NCI-H187 (cell line): ENCODE measurements at regions not wholly inside any gene's neighbourhood (a gene's known extent, or its start where the extent isn't known, plus 50 kb on each side); places are given as distances from the start of the nearest gene placed in this dataset.
"Not testable (repeated sequence)": the region's sequence is repeated elsewhere in the genome, so short reads cannot be mapped to it uniquely, and the experiment has no call there.

Source experiments
- DNase-seq, 2 experiments: peaks; one replicate each; lab custom pipeline; 2025; lab: John Stamatoyannopoulos, UW

DNA sequence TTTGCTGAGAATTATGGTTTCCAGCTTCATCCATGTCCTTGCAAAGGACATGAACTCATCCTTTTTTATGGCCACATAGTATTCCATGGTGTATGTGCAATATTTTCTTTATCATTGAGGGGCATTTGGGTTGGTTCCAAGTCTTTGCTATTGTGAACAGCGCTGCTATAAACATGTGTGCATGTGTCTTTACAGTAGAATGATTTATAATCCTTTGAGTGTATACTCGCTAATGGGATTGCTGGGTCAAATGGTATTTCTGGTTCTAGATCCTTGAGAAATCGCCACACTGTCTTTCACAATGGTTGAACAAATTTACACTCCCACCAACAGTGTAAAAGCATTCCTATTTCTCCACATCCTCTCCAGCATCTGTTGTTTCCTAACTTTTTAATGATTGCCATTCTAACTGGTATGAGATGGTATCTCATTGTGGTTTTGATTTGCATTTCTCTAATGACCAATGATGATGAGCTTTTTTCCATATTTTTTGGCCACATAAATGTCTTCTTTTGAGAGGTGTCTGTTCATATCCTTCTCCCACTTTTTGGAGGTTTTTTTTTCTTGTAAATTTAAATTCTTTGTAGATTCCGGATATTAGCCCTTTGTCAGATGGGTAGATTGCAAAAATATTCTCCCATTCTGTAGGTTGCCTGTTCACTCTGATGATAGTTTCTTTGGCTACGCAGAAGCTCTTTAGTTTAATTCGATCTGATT, 180.1 kb downstream of the PLPPR4 start:
- DNase-seq = not testable (repeated sequence)

DNA sequence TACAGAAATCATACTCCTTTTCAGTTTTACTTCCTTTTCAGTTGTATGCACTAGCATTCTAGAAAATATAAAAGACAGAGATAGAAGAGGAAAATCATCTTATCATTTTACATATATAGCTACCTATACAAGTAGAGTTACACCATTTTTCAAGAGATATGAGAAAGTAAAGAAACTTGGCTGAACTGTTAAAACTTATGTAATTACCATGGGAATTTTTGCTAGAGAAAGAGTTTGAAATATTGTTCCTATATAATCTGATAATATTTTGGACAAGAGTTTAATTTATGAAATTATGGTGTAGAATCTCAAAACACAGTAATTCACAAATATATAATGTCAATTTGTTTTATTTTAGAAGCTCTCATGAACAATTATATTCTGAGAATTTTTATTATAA, 180.8 kb downstream of the PLPPR4 start:
- no peak for DNase-seq

DNA sequence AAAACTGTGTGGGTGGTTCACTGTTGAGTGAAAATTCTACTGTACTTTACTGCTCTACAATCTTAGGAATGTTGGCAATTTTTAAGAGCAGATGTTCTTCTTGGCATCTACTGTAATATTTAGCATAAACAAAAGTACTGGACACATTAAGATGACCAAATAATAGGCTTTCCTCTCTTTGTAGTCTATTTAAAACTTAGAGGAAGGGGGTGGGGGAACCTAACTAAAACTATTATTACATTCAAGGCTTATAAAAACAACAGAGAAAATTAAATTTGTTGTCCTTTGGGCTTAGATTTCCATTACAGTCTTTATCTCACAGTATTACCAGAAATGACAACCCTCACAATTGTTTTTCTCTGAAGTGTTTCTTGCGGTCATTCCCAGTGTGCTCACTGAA, 181.2 kb downstream of the PLPPR4 start:
- no peak for DNase-seq

DNA sequence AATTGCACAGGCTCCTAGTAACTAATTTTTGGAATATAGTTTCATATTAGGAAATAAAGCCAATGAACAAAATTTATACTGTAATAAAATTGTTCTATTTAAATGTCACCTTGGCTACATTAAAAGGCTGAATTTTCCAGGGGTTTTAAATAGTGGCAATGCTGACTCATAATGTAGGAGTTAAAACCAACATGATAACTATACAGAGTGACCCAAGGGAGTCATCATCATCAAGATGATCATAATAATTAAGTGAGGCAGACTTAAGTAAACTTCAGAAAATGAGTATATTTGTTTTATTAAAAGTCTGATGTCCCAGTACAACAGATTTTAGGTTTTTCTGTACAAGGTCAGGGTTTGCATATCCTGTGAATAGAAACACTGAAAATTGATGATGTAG, 183.4 kb downstream of the PLPPR4 start:
- no peak for DNase-seq

DNA sequence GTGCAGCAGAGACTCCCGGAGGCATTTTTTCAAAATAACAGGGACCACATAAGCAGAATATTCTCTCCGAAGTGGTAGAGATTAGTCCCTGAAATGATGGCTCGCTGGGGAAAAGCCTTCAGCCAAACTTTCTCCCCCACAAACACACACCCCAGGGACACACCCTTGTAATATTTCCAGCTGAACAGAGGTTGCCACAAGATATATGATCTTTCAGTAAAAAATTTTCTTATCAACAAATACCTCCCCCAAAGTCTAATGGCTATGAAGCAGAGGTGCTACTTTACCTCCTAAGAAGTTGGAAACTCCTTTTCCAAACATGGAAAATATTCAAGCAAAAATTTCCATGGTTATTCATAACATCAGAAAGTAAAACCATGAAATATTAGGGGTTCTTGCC, 190.2 kb upstream of the PALMD start:
- DNase-seq = no peak

DNA sequence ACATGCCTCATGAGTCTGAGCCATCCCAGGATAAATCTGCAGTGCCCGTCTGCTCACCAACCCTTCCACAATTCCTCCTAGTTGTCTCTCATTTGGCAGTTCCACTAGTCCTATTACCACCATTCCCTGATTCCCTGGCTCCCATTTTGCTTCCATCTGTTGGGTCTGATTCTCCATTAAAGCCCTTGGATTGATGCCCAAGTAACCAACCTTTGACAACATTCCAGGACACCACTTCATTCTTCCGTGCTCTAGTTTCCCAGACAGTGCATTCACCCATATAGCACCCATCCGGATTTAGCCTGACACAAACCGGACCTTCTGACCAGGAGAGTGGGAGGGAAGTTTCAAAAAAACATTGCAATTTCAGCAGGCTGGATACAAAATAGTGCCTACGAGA, 189.4 kb upstream of the PALMD start:
- no peak for DNase-seq

DNA sequence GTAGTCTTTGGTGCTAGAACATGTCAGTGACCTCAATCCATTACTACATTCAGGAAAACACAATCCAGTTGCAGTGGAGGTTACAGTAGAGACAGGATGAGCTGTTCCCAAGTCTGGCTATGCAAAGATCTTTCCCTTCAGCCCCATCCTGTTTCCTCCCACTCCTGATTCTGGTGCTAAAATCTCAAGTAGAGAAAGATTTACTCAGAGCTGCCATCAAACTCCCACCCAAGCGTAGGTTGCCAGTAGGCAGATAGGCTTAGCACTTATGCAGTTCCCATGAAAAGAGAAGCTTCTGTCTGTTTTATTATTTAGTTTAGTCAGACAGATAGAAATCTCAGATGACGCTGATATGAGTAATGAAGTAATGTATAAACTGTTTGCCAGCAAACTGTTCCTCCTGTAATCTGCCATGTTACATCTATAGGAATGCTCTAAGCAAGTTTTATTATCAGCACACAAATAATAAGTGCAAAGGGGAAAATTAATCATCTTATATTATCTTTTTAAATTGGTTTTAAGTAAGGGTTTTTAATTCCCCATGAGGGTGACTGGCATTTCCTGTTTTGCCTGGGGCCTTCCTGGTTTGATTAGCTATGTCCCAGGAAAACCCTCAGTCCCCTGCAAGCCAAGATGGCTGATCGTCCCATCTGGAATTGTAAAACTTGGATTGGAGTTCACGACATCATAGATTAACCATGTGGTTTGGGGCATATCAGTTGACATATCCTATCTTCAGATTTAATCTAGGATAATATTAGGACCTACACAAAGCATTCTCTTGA, 188.3 kb upstream of the PALMD start:
- no peak for DNase-seq

DNA sequence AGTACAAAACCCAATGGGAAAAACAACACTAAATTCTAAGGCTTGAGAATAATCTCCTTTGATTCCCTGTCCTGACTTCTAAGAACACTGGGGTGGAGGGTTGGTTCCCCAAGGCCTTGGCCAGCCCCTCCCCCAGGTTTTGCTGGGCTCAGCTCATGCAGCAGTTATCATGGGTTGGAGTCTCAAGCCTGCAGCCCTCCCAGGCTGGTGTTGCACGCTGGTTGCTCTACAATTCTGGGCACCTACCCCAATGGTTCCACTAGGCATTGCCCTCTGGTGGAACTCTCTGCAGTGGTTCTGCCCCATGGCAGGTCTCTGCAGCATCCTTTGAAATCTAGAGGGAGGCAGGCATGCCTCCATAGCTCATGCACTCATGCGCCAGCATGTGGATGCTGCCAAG, 184.4 kb upstream of the PALMD start:
- DNase-seq = no peak

DNA sequence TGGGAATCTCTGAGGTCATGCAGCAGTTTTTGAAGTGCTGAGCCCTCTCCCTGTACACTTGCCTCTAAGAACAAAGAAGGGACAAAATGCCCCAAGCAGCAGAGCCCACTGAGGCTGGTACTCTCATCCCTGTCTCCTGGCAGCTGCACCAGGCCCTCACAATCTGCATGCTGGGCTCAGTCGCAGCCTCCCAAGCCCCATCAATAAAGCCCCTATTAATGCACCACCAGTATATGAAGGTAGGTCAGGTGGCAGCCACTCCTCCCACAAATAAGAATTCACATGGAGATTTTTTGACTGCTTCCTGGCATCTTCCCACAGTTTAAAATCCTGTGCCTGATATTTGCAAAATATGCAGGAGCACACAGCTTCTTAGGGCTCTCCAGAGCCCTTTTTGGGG, 181.2 kb upstream of the PALMD start:
- DNase-seq = no peak

DNA sequence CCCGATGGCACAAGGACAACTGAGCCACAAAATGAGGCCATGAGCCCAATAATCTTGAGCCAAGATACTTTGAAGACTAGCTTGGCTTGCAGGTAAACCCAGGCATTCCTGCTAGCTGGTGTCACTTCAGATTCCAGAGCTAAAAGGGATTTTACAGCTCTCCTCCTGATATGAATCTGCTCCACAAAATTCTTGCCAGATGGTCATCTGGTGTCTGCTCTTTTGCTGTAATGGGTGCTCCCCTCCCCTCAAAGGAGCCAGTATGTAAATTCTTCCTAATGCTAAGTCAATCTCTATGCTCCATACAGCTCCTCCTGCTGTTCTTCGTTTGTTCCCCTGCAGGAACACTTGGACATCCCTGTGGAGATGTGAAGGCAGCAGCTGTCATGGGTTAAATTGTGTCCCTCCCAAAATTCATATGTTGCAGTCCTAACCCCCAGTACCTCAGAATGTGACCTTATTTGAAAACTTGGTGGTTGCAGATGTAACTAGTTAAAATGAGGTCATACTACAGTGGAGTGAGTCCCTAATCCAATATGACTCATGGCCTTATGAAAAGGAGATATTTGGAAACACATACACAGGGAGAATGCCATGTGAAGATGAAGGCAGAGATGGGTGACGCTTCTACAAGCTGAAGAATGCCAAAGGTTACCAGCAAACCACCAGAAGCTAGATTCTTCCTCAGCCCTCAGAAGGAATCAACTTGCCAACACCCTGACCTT, 180.6 kb upstream of the PALMD start:
- no peak for DNase-seq

DNA sequence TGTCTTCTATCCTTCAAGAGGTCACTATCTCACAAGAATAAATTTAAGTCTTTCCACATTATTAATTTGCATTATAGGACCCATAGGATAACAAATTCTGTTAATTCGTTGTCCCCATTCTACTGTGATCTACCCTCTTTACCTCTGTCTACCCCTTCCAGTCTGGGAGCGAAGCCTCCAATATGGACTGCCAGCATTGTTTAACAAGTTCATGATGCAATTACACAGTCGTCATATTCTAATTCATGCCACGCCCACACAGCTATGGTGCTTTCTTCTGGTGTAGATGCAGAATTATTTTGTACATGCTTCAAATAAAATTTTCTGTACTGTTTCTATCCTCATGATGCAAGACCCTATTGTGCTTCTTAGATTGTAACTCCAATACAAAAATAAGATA, 178.3 kb upstream of the PALMD start:
- no peak for DNase-seq

DNA sequence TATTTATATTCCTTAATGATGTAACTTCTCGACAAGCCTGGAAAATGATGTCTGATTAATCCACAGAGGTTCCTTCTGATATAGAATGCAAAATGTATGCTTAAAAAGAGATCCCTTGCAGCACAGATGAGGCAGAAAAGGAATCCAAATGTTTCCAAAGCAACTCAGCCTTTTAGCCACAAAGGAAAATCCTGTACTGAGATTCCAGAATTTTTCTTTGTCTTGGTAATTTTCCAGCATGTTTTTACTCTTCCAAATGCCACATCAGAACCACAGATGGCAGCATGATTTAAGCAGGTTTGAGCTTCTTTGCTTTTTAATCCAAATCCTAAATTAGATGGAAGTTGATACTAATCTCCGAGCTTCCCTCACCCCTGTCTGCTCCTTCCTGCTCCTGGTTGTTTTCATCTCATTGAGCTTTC, 176.4 kb upstream of the PALMD start:
- no peak for DNase-seq

DNA sequence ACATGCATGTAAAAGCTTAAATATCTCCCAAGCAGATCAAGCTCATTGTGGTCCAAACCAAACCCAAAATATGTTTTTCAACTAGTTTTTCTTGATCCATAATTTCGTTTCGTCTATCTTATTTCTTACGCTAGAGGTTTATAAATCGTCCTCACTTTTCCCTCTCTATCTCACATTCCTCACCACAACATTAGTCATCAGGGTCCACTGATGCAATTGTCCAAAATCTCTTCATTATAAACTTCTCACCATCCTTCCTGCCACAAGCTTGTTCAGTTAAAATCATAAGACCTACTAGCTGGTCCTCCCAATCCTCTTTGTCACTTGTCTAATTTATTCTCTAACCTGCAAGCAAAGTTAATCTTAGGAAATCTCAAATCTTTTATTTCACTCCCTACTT, 173.0 kb upstream of the PALMD start:
- no peak for DNase-seq

DNA sequence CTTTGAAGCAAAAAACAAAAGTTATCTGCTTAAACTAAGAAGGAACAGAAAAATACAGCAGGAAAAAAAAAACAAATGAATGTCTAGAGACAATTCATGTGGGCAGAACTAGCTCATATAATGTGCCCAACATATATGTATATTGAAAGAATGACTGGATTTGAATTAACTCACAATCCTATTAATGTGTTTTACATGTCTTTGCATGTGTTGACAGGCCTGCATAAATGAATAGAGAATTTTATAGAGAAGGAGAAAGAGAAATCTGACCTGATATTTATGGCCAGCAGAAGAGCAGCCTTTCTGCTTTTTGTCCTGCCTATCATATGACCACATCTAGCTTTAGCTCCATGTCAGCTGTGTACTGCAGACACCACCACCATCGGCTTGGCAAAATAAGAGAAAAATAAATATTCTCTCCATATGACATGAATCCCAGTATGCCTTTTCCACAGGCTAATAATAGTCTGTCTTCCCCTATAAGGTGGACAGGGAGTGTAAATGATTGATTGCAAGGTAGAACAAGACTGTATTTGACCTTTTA, 171.5 kb upstream of the PALMD start:
- no peak for DNase-seq

DNA sequence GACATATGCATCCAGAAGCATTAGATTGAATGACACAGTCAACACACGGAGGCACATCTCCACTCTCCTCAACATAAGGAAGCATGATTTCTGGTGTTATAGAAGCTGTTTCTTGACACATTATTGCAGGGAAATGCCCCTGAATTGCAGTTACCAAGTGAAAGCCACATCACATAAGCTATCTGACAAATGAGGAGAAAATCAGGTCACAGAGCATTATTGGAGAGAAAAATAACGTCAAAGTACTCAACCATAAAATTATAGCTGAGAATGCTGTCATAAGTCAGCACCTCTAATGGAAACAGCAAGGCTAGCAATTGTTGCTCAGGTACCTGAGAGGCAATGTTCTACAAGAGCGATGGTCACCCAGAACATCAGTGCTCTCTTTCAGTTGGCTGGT, 169.9 kb upstream of the PALMD start:
- DNase-seq = no peak

DNA sequence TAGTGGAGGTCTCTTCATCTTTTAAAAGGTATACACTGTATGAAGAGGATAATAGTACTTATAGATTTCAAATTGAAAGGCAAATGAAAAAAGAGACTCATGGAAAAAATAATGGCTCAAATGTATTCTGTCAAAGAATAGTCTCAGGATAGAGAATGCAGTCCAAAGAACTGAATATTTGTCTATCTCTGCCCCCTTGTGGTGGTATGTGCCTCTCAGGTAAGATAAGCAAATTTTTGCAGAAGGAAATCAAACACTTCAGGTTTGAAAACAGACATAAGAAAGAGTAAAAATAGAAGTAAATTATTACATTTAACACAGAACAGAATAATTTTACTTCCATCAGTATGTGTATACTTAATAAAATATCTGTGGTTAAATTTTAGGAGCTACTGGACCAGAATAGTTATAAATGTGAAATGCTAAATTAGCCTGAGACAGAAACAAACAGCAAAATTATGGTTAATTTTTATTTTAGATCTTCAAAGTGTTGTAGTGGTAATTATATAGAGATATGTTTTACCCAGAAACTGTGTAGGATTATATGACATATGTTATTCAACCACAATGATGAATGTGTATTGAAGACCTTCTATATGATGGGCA, 164.4 kb upstream of the PALMD start:
- peak in 1 of 2 experiments; percentile 57 for DNase-seq

DNA sequence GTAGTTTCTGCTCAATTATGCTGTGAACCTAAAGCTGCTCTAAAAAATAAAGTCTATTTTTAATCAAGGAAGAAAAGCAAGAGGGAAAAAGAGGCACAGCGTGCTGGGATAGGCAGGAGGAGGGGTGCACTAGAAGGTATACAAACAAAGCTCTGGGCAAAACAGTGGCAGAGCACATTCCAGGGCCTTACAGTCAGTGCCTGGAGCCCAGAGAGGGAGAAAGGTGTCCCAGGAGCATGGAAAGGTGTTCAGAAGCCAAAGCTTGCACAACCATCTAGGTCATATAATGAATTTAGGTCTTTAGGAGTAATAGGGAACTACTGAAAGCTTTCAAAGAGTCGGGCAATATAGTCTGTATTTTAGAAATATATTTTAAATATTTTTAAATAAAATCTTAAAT, 163.6 kb upstream of the PALMD start:
- DNase-seq = no peak

DNA sequence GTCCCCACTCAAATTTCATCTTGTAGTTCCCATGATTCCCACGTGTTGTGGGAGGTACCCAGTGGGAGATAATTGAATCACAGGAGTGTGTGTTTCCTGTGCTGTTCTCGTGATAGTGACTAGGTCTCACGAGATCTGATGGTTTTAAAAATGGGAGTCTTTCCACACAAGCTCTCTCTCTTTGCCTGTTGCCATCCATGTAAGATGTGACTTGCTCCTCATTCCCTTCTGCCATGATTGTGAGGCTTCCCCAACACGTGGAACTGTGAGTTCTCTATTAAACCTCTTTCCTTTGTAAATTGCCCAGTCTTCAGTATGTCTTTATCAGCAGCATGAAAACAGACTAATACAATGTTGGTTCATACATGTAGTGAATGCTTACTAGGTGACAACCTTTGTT, 163.2 kb upstream of the PALMD start:
- no peak for DNase-seq

DNA sequence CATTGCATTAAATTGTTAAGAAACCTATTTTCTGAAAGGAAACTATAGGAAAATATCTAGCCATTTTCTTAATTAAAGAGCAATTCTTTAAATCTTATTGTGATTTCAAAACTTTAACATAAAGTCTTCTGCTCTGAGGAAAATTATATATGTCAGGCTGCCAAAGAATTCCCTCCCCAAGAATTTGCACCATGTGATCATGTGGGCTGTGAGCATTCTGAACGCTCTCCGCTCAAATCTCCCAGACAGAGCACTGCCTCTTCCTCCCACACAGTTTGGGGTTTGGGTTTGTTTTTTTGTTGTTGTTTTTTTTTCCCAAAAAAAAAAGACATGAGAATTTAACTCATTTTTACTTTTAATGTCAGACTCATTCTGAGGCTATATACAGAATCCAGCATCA, 155.9 kb upstream of the PALMD start:
- DNase-seq = no peak

DNA sequence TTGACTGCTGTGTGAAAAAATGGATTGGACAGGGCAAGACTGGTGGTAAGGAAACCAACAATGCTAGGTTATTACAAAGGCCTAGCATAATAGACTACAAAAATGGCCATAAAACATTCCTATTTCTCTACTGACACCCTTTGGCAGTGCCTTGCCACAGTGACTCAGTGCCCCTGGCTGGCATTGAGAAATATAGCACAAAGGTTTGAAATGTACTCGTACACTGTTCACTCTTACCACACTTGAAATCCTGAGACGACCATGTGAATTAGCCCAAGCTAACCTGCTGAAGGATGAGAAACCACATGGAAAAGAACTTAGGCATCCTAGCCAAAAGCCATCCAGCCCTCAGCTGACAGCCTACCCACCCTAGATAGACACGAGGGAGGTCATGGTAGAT, 149.8 kb upstream of the PALMD start:
- DNase-seq = no peak

DNA sequence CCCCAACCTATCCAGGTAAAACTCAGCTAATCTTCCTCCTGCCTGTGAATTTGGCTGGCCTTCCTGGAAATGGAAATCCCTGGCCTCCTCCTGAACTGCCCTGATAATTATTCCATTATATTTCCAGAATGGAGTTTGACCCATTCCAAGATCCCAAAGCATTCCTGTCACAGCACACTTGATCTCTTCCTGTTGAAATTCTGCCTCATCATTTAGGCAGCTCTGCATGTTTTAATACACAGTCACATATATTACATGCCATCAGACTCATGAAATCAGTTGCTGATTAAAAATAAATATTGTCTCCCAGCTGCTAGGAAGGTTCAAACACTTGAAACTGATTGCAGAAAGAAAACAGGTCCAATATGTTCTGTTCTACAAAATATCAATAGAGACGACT, 148.2 kb upstream of the PALMD start:
- DNase-seq = no peak

DNA sequence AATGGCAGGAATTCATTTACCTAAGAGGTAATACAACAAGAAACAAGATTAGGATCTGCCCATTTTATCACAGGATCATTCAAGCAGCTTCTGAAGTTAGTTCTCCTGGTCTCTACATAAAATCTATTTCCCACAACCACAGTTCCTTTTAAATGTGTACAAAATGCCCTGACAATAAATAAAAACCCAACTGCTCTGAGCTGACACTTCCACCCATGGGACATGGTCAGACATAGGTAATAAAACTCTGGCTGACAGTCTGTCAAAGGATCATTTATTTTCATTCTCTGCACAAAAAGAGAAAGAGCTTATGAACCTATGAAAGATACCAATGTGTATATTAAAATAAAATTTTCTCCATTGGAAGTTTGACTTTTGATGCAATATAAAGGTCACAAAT, 145.4 kb upstream of the PALMD start:
- no peak for DNase-seq
